HG03571 (cell line): ENCODE measurements at regions not wholly inside any gene's neighbourhood (a gene's known extent, or its start where the extent isn't known, plus 50 kb on each side); places are given as distances from the start of the nearest gene placed in this dataset.
"Not testable (repeated sequence)": the region's sequence is repeated elsewhere in the genome, so short reads cannot be mapped to it uniquely, and the experiment has no call there.

Experiments
- ATAC-seq: cut with Tn5 transposase; IDR thresholded peaks from one replicate; pipeline ENCODE4 v1.9.1; 2021; ENCODE audit not compliant: unreplicated experiment

GRCh38 chr5:85388770-85389169, 1004.1 kb upstream of the EDIL3 start:
- no peak for ATAC-seq

GRCh38 chr5:85392309-85392708, 1007.6 kb upstream of the EDIL3 start:
- ATAC-seq = not testable (repeated sequence)

GRCh38 chr5:85395526-85395925, 1010.8 kb upstream of the EDIL3 start:
- no peak for ATAC-seq

DNA sequence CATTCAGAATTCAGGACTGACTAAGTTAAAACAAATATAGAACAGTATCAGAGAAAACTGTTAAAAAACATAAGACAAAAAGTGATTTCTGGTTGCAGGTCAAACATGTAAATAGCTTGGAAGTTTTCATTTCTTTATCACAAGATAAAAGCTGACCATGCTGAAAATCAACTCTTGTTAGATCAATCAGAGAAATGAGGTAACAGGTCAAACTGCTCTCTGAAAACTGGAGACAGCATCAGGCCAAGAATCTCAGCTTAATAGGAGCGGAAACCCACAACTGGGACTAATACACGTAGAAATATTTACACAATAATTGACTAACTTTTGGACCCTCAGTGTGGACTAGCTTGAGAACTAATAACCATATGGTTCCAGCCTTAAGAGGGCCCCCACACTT, 1012.8 kb upstream of the EDIL3 start:
- ATAC-seq = no peak

DNA sequence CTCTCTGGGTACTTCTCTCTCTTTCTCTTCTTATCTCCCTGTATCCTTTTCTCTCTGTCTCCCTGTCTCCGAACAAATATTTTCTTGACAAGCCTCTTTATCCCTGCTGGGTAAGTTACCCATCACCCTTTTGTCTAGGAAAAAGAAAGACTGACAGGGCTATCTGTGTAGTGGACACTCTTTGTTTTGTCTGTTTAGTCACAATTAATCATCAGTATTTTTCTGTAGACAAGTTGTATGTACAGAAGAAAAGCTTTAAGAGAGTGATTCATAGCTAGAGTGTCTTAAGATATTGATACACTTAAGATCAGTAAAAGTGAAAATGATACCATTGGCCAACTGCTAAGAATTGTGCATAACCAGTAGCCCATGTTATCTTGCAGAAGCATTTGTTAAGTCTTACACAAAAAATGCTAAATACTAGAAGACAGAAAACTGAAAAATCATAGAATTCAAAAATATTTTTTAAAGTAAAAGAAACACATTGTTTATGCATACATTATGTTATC, 1043.8 kb upstream of the EDIL3 start:
- no peak for ATAC-seq

DNA sequence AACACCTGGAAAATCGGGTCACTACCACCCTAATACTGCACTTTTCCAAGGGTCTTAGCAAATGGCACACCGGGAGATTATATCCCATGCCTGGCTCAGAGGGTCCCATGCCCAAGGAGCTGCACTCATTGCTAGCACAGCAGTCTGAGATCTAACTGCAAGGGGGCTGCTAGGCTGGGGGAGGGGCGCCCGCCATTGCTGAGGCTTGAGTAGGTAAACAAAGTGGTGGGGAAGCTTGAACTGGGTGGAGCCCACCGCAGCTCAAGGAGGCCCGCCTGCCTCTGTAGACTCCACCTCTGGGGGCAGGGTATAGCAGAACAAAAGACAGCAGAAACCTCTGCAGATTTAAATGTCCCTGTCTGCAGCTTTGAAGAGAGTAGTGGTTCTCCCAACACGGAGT, 1047.0 kb upstream of the EDIL3 start:
- ATAC-seq = not testable (repeated sequence)

- no peak for ATAC-seq
These were observed 1056.5 kb upstream of the EDIL3 start for GRCh38 chr5:85441156-85441555.

- no peak for ATAC-seq
These were observed 1057.2 kb upstream of the EDIL3 start for GRCh38 chr5:85441853-85442252.

DNA sequence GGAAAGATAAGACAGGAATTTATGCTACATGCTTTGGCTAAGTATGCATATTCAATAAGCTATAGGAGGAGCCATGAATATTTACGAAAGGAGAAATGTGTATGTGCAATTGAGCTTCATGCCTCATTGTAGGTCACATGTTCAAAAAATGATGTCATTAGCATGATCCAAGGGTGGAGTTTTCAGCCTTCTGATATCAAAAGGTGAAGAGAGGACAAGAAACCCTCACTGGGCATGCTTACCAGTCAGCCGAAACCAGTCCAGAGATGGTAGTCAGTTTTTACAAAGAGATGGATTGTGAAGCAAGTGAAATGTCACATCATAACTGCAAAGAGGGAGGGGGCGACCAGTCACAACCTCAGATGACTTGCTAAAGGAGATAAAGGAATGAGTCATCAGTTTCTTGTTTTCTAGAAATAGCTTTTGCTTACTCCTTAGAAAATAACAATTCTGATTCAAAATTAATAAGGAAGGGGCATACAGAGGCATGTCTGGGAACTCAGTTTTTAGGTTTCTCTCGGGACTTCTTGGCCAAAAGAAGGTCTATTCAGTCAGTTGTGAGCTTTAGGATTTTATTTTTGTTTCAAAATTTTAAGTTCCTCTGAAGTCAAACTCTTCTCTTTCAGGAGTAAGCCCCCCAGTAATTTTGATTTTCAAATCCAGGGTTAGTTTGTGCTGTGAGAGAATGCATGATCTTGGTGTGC, 1067.8 kb upstream of the EDIL3 start:
- no peak for ATAC-seq

- ATAC-seq = no peak
These were observed 1068.3 kb upstream of the EDIL3 start for GRCh38 chr5:85453026-85453349.

DNA sequence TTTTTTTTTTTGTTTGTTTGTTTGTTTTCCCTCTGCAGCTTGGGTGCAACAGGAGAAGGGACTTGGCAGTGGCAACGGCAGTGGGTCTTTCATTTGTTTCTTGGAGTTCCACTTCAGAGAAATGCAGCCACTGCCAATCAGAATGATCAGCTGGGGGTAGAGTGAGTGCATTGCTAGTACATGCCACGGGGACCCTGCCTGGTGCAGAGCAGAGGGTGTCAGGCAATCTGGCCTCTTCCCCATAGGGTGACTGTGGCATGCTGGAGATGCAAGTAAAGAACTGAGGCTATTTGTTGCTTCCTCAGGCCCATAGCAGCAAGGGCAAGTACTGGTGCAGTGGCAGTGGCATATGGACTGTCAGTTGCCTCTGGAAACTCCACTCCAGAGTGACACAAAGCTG, 1073.6 kb upstream of the EDIL3 start:
- no peak for ATAC-seq

GRCh38 chr5:85462957-85463356, 1078.3 kb upstream of the EDIL3 start:
- ATAC-seq = no peak

- no peak for ATAC-seq
These were observed 1081.7 kb upstream of the EDIL3 start for GRCh38 chr5:85466423-85466822.

DNA sequence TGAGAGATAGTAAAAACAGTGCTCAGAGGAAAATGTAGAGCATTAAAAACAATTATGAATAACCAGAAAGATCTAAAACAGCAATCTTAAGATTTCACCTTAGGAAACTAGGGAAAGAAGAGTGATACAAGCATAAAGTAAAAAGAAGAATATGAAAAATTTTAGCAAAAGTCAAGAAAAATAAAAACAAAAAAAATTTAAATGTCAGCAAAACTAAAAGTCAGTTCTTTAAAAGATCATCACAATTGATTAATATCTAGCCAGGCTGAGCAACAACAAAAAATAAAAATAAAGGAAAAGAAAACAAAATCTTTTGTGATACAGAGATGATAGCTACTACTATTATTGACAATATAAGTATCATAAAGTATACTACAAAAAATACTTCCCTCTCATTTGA, 1088.1 kb upstream of the EDIL3 start:
- ATAC-seq = no peak

DNA sequence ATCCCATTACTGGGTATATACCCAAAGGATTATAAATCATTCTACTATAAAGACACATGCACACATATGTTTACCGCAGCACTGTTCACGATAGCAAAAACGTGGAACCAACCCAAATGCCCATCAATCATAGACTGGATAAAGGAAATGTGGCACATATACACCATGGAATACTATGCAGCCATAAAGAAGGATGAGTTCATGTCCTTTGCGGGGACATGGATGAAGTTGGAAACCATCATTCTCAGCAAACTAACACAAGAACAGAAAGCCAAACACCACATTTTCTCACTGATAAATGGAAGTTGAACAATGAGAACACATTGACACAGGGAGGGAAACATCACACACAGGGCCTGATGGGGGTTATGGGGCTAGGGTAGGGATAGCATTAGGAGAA, 1090.5 kb upstream of the EDIL3 start:
- ATAC-seq = not testable (repeated sequence)

DNA sequence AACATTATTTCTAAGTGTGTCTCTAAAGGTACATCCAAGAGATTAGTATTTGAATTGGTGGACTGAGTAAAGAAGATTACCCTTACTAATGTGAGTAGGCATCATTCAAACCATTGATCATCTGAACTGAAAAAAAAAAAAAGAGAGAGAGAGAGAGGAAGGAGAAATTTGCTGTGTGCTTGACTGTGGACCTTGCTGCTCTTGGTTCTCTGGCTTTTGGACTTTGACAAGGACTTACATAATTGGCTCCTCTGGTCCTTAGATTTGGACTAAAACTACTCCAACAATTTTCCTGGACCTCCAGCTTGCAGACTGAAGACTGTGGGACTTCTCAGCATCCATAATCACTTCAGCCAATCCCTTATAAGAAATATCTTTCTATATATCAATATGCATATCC, 1091.9 kb upstream of the EDIL3 start:
- no peak for ATAC-seq

- ATAC-seq = no peak
These were observed 1095.2 kb upstream of the EDIL3 start for GRCh38 chr5:85479849-85480248.

DNA sequence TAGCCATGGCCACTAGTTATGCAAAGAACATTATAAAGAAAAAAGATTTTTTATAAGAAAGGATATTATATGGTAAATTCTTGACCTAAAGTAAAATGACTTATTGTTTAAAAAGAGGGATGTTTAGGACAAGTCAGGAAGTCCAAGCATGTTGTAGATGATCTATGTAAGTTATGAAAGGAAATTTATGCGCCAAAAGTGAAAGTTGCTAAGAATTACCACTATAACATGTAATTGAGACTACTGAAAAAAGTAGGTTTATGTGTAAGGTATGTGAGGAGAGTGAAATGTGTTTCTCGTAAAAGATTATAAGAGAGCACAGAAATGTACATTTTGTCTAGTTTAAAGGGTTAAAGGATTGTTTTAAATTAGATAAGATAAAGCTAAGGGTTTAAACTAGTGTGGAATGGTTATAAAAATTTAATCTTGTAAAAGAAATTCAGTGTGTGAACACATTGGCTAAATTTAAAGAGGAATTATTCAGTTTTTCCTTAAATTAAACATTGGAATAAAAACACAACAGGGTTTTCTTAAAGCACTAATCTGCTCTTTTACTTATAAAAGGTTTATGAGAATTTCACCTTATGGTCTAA, 1100.4 kb upstream of the EDIL3 start:
- no peak for ATAC-seq

DNA sequence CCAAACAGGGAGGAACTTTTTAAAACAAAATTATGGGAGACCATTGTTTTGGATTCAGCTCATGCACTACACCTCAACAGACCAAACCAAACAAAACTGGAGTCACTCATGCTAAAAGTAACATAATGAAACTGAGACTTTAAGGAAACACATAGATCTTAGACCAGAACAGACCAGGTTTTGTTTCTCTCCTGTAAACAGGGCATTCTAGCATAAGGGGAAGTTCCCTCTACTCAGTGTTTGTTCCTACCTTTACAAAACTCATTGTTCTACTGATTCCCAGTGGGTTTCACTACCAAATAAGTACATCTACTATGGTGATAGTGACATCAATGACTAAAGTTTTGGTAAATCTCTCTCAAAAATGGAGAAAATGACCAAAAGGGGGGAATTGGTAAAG, 1103.6 kb upstream of the EDIL3 start:
- ATAC-seq = no peak

- ATAC-seq = no peak
These were observed 1116.2 kb upstream of the EDIL3 start for GRCh38 chr5:85500869-85501268.

- ATAC-seq = no peak
These were observed 1104.8 kb upstream of the COX7C start for GRCh38 chr5:85512896-85513295.

GRCh38 chr5:85515588-85515987, 1102.2 kb upstream of the COX7C start:
- no peak for ATAC-seq

DNA sequence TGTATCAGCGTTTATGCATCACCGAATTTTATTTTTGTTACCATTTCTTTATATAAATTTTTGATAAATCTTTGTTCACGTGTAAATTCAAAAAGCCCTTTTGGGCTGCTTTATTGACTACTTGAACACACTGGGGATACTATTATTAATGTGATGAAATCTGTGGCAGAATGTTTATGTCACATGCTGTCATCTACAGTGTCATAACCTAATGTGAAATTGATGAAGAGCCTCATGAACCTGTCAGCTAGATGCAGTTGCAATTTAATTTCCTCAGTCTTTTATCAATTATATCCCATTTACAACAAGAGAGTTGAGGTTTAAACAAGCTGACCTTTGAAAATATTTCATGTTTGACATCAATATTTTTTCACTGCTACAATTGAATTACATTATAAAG, 1100.4 kb upstream of the COX7C start:
- ATAC-seq = no peak
